Activated T-cell treated with anti-CD3 and anti-CD28 coated beads for 48 hours (primary cell): ENCODE measurements at regions not wholly inside any gene's neighbourhood (a gene's known extent, or its start where the extent isn't known, plus 50 kb on each side); places are given as distances from the start of the nearest gene placed in this dataset.
"Not testable (repeated sequence)": the region's sequence is repeated elsewhere in the genome, so short reads cannot be mapped to it uniquely, and the experiment has no call there.

ENCODE experiments used
- DNase-seq: peaks from one replicate; pipeline ENCODE4 v3.0.0-alpha.2; 2020; ENCODE audit warnings: low read depth

DNA sequence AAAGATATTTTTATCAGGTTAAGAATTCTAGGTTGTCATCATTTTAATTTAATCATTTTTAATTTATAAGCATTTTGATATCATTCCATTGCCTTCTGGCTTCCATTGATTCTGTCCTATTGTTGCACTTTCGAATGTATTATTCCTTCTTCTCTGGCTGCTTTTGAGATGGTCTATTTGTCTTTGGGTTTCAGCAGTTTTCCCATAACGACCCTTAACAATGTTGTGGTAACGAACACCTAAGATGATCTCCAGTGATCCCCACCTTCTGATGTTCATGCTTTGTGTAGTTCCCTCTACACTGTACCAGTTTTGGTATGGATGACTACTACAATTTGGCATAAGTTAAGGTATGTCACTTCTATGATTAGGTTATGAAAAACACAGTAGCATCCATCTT lies 59.9 kb downstream of the MINAR1 start:
- no peak for DNase-seq

- no peak for DNase-seq
Observed at GRCh38 chr15:79494384-79494909, 62.3 kb downstream of the MINAR1 start.

DNA sequence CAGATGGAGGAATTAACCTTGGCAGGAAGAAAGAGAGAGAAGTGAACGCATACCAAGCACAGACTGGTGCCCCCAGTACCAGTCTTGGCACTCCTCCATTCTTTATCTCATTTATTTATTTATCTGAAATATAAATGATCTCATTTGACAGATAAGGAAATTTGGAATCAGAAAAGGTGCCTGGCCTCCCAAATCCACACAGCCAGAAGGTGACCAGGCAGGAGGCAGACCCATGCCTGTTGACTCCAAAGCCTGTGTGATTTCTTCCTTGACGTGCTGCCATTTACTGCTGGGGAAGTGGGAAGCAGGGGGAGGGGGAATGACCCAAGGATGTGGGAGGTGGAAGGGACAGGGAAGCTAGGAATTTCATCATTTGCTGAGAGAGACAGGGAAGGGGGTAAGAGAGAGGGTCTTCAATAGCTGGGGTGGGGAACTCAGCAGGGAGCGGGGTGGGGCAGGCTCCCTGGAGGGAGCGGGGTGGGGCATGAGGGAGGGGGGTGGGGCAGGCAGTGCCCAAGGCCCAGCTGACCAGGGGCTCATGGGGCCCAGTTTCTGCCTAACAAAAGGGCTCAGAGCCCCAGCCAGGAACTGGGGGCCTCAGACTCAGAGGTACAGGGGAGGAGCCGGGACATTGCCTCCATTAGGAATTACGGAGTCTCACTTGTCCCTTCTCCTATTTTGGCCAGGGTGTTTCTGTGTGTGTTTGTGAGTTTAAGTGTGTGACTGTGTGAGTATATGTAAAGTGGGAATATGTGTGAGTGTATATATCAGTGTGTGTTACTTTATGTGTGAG lies 63.0 kb downstream of the MINAR1 start:
- no peak for DNase-seq

GRCh38 chr15:79495775-79496174 lies 63.6 kb downstream of the MINAR1 start:
- DNase-seq: no peak

GRCh38 chr15:79496838-79497237 lies 64.7 kb downstream of the MINAR1 start:
- DNase-seq: no peak

DNA sequence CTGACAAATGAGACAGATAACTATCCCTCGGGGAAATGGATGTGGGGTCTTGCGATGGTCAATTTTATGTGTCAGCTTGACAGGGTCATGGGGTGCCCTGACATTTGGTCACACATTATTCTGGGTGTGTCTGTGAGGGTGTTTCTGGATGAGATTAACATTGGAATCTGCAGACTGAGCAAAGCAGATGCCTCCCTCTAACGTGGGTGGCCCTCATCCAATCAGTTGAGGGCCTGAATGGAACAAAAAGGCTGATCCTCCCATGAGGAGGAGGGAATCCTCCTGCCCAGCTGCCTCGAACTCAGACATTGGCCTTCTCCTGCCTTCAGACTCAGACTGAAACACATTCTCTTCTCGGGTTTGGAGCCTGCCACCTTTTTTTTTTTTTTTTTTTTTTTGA lies 69.0 kb downstream of the MINAR1 start:
- no peak for DNase-seq

GRCh38 chr15:79505956-79506355 lies 73.8 kb downstream of the MINAR1 start:
- no peak for DNase-seq

GRCh38 chr15:79512844-79513243 lies 80.7 kb downstream of the MINAR1 start:
- not testable (repeated sequence) for DNase-seq

DNA sequence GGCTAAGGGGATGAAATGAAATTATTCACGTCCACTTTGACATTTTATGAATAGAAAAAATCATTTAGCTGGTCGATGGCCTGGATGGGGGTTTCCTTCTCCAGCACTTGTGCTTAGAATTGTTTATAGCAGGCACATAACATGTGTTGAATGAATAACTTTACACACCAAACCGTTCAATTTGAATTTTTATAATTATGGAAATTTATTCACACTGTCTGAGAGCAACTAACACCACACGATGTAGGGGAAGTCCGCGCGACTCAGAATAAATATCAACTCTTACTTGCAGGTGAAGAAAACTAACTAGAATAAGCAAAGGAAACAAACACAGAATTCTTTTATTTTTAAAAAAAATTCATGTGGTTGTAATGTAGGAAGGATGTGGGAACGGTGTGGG lies 81.3 kb downstream of the MINAR1 start:
- no peak for DNase-seq

DNA sequence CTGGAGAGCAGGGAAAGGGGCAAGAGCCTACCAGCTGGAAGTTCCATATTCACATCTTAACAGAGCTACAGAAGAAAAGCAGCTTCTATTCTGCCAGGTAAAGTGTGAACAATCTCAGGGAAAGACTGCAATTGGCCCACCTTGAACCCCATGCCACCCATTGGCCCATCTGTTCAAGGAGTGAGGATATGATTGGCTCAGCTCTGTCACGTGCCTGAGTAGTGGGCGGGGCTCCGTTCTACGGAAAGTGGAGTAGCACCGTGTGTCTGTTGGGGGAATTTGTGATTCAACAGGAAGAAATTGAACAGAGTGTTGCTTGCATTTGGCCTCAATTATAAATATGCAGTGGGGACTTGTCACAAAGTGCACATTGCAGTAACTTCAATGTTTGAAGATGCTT lies 81.8 kb downstream of the MINAR1 start:
- no peak for DNase-seq

- DNase-seq: no peak
Observed at GRCh38 chr15:79515300-79516027, 83.3 kb downstream of the MINAR1 start.

DNA sequence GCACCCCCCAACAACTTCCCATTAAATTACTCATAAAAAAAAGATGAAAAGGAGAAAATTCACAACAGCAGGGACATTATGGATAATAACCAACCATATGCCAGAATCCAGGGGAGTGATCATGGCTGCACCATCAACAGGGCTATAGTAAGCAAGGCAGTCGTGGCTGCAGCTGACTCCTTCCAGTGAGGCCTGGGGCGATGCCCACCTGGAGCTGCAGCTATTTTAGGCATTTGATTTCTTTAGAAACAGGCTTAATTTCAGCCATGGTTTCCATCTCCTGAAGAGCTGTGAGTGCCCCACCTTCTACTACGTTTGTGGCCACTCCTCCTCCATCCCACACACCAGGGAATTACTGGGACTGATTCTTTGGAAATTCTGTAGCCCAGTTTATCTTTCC lies 84.0 kb downstream of the MINAR1 start:
- DNase-seq: no peak

DNA sequence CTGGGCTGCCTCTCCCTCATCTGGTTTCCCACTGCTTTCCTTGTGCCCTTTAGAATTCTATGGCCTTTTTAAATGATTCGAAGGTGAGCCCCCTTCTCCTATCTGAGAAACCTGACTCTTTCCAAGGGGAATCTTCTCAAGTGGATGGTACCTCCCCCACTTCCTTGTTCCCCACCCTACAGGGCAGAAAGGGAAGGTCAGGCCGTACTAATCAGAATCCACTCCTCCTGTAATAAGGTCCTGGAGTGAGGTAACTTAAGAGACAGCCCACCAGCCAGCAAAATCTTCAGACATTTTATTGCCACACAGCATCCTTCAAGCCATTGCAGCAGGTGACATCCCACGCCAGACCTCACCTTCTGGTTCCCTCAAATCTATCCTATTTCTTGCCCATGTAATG lies 84.5 kb downstream of the MINAR1 start:
- DNase-seq: no peak

DNA sequence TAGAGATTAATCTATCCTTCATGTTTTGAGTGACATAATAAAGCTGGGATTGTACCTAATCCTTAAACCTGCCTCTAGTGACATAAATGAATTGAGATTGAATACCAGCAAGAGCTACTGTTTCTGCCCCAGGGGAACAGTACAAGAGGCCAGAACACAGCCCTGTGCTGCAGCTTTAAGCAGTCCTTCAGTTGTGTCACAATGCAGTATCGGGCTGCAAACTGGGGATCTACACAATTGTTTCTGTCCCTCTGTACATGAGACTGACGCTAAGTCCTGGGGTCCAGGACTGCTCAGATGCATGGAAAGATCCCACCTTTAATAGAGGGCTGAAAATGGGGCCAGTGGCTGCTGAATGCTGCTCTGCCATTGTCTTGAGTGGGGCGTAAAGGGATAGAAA lies 87.5 kb downstream of the MINAR1 start:
- DNase-seq: no peak

GRCh38 chr15:79520654-79521053 lies 88.5 kb downstream of the MINAR1 start:
- DNase-seq: no peak

DNA sequence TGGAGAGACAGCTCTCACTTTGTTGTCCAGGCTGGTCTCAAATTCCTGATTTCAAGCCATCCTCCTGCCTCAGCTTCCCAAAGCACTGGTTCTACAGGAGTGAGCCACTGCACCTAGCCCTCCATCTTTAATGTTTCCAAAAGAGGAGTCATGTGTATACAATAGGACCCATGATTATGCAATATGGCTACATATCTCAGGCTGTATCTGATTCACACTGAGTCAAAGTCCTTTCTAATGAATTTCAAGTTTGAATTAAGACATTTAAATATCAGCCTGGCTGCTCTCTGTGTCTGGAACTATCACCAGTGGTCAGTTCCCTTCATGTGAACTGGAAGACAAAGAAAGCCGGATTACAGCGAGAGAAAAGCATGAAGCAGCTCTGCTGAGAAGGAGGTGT lies 90.5 kb downstream of the MINAR1 start:
- DNase-seq: no peak

GRCh38 chr15:79523266-79523665 lies 91.1 kb downstream of the MINAR1 start:
- no peak for DNase-seq

GRCh38 chr15:79524531-79524930 lies 92.4 kb downstream of the MINAR1 start:
- no peak for DNase-seq

GRCh38 chr15:79526376-79526775 lies 94.2 kb downstream of the MINAR1 start:
- DNase-seq: no peak

DNA sequence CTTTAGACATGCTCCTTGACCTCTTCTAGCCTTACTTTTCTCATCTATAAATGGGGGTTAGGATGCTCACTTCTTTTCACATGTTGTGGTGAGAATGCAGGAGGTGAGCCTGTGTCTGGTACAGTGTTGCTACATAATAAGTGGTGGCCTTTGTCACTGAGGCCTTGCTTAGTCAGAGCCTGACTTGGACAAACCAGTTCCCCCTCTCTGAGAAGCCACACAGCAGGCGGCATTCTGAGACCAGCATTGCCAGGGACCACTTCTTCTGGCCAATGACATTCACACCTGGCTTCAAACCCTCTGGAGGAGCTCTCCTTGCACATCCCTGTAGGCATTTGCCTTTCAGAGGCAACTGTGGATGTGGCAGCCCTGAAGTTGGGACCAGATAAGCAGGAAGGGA lies 95.7 kb downstream of the MINAR1 start:
- DNase-seq: no peak

DNA sequence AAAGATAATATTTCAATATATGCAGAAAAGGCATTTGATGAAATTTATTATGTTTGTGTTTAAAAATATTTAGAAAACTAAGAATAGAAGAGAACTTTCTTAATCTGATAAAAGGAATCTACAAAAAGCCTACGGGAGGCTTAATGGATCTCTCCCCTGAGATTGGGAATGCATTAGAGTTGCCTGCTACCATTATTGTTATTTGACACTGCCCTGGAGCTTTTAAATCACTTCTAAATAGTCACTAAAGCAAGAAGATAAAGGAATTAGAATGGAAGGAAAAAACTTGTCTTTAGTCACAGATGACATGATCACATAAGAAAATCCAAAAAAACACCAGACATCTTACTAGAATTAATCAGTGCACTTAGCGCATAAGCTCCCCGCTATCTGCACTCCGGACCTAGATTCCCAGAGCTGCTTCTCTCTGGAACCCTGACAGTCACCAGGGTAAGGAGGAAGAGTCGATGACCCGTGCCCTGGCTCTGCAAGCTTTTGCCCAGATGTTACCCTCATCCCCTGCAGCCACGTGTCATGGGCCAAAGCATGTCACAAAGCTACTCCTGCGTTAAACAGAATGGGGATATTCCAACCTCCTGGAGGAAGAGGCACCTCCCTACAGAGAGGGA lies 97.1 kb downstream of the MINAR1 start:
- no peak for DNase-seq

DNA sequence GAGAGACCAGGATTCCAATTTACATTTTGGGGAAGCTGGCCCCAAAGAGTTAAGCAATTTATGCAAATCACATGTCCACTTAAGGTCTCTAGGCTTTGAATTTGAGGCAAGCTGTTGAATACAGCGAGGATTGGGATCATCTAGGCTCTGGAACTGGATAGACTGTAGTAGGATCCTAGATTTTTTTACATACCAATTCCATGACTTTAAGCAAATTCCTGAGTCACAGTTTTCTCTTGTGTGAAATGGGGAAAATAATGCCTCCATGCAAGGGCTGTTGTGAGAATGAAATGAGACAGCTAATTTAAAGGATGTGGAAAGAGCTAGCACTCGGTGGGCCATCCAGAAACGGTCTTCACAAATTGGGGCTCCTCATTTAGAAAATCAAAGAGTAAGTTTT lies 103.4 kb downstream of the MINAR1 start:
- DNase-seq: no peak

GRCh38 chr15:79538527-79538926 lies 106.4 kb downstream of the MINAR1 start:
- no peak for DNase-seq
